GM18508 (cell line): ENCODE measurements at regions not wholly inside any gene's neighbourhood (a gene's known extent, or its start where the extent isn't known, plus 50 kb on each side); places are given as distances from the start of the nearest gene placed in this dataset.
"Not testable (repeated sequence)": the region's sequence is repeated elsewhere in the genome, so short reads cannot be mapped to it uniquely, and the experiment has no call there.

Experiments used
- ATAC-seq: cut with Tn5 transposase; IDR thresholded peaks from one replicate; pipeline ENCODE4 v1.9.1; 2021; ENCODE audit warnings: moderate number of reproducible peaks; ENCODE audit not compliant: insufficient read depth, unreplicated experiment

DNA sequence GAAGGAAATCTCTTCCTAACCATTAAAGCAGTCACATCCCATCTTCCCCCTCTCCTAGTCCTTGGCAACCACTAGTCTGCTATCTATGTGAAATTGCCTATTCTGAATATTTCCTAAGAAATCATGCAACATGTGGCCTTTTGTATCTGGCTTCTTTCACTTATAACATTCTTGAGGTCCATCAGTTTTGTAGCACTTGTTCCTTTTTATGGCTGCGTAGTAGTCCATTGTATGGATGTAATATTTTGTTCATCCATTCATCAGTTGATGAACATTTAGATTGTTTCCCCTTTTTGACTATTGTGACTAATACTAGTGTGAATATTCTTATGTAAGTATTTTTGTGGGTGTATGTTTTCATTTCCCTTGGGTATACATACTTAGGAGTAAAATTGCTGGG is 878.7 kb upstream of the DEFB115 start:
- not testable (repeated sequence) for ATAC-seq

DNA sequence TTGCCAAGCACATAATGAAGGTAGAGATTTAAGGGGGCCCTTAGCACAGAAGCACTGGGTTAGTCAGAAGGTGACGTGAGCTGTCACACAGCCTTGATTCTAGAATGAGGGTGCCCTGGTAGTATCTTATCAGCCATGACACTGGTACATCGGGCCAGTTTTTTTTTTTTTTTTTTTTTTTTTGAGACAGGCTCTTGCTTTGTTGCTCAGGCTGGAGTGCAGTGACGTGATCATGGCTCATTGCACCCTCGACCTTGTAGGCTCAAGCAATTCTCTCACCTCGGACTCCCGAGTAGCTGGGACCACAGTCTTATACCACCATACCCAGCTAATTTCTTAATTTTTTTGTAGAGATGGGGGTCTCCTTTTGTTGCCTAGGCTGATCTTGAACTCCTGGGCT is 872.6 kb upstream of the DEFB115 start:
- not testable (repeated sequence) for ATAC-seq

DNA sequence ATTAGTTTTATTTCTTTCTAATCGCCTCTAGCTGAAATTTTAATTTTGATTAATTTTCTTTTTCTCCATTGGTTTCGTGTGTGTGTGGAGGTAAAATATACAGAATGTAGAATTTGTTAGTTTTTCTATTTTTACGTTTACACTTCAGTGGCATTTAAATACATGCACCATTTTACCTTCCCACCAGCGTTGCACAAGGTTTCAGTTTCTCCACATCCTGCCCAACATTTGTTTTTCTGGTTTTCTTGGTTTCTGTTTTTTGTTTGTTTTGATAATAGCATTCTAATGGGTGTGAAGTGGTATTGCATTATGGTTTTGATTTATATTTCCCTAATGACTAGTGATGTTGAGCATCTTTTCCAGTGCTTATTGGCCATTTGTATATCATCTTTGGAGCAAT is 871.4 kb upstream of the DEFB115 start:
- ATAC-seq: not testable (repeated sequence)

DNA sequence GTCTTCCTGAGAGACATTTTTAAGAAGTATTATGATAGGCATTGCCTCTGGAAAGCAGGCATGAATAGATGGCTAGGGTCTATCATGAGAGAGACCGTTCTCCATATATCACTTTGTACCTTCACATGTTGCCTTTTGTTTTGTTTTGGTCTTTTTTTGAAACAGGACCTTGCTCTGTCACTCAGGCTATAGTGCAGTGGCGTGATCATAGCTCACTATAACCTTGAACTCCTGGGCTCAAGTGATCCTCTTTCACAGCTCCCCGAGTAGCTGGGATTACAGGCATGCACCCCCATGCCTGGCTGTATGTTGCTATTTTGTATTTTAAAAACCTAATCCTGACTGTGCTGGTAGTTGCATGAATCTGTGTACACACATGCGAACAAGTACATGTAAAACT is 869.6 kb upstream of the DEFB115 start:
- not testable (repeated sequence) for ATAC-seq

DNA sequence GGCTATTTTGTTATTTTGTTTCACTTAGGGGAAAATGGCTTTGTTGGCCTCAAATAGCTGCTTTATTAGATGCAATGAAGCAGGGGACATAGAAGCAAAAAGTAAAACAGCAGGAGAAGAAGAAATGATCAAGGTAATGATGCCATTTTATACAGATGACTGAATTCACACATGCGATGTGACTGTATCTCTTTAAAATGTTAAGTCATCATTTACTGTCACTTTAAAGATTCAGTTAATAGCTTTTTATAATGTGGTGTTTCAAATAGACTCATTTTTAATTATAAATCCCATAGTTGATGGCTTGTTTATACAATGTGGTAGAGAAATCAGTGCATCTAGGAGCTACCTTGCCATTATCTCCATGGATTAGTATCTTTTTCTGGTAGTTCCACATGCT is 863.9 kb upstream of the DEFB115 start:
- ATAC-seq: not testable (repeated sequence)

DNA sequence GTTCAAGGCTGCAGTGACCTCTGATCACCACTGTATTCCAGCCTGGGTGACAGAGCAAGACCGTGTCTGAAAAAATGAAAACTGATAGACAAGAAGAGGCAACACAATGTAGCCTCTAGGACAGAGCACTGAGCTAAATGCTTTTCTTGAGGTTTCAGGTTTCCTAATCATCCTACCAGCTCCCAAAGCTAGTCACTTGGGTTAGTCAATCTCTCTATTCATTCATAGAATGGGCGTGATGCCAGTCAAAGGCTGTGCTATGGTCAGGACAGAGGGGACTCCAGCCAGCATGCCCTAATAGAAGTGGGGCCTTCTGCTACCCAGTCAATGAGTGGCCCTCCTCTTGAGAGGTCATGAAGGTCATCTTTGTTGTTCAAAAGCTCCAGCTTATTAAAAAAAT is 860.4 kb upstream of the DEFB115 start:
- not testable (repeated sequence) for ATAC-seq

DNA sequence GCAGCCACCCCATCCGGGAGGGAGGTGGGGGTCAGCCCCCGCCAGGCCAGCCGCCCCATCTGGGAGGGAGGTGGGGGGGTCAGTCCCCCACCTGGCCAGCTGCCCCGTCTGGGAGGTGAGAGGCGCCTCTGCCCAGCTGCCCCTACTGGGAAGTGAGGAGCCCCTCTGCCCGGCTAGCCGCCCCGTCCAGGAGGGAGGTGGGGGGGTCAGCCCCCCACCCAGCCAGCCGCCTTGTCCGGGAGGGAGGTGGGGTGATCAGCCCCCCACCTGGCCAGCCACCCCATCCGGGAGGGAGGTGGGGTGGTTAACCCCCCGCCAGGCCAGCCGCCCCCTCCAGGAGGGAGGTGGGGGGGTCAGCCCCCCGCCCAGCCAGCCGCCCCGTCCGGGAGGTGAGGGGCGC is 852.4 kb upstream of the DEFB115 start:
- ATAC-seq: not testable (repeated sequence)

DNA sequence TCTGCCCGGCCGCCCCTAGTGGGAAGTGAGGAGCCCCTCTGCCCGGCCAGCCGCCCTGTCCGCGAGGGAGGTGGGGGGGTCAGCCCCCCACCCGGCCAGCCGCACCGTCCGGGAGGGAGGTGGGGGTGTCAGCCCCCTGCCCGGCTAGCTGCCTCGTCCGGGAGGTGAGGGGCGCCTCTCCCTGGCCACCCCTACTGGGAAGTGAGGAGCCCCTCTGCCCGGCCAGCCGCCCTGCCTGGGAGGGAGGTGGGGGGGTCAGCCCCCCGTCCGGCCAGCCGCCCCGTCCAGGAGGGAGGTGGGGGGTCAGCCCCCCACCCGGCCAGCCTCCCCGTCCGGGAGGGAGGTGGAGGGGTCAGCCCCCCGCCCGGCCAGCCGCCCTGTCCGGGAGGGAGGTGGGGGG is 851.9 kb upstream of the DEFB115 start:
- ATAC-seq: not testable (repeated sequence)

DNA sequence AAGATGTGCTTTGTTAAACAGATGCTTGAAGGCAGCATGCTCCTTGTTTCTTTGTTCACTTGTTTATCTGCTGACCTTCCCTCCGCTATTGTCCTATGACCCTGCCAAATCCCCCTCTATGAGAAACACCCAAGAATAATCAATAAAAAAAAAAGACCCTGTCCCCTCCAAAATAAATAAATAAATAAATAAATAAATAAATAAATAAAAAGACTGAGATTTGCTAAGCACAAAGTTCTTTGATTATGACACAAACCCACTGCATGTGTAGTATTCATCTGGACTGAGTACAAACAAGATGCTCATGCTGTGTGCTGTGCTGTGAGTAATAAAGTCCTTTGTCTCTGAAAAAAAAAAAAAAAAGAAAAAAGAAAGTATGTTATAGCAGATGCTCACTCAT is 851.1 kb upstream of the DEFB115 start:
- ATAC-seq: not testable (repeated sequence)

DNA sequence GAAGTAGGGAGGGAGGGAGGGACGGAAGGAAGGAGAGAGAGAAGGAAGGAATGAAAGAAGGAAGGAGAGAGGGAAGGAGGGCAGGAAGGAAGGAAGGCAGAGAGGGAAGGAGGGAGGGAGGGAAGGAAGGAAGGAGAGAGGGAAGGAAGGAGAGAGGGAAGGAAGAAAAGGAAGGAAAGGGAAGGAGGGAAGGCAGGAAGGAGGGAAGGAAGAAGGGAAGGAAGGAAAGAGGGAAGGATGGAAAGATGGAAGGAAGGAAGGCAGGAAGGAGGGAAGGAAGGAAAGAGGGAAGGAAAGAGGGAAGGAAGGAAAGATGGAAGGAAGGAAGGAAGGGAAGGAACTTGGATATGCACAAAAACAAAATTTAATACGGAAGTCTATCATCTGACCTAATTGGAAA is 844.5 kb upstream of the DEFB115 start:
- no peak for ATAC-seq

DNA sequence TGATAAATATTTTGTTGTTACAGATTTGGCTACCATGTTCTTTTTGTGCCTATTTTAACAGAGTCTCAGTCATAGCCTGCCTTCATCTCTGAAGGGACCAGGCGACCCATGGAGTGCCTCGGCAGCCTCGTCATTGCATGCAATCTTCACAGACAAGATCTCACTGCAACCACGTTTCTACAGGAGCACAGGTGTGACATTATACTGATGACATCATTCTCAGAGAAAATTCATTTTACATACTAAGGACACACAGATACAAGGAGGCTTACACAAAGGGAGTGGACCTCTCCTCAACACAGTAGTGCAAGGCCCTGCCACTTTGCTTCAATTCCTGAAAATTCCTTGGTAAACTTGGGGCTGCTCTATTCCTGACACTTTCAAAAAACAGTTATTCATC is 840.1 kb upstream of the DEFB115 start:
- not testable (repeated sequence) for ATAC-seq

DNA sequence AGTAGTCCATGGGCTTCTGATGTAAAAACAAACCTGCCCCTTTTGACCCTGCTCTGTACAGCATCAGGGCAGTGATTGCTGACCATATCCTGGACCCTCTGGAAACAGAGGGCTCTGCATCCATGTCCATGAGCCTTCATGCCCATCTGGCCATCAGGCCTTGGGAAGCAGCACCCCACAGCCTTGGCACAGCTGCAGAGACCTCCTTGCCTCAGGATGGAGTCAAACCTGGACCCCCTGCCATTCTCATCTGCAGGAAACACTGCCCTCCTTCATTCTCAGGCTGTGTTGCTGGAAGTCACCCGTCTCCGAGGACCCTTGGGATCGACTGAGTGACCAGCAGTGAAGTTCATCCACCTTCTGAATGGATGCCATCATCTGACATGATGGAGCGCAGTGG is 839.1 kb upstream of the DEFB115 start:
- ATAC-seq: not testable (repeated sequence)

DNA sequence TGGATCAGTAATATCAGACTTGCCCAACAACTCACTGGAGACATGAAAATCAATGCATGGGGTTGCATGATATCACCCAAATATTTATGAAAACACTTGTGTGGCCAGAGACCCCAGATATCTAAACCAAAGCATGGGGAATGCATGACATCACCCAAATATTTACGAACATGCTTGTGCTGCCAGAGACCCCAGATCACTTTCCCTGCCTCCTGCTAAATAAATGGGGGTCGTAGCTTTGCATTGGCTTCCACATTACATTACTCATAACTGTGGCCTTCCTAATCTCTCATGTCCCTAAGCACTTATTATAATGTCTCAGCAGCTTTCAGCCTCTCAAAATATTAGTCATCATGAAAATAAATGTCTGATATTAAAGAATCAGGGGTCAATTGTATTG is 838.0 kb upstream of the DEFB115 start:
- no peak for ATAC-seq

DNA sequence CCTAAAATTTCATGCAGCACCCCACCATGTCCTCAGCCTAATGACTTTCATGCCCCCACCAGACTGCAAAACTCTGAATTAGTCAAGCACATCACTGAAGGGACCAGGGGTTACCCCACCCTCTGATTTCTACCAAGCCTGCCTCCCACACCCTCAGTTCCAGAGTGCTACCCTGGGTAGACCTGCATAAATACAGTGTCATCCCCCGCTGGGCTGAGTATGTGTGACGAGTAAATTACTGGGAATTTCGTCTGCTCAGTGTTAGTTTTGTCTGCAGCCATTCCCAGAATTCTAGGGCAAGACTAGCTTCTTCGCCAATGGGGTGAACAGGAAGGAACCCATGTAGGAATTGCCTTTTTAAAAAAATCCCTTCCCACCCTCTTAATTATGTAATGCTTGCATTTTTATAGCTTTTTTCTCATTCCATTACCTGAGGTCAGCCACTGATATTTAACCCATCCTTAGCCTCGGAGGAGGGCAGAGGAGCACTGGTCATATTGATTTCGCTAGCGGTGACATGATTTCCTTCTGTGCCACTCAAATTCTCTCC is 837.5 kb upstream of the DEFB115 start:
- ATAC-seq: not testable (repeated sequence)
